ENCODE measurements at regions not wholly inside any gene's neighbourhood (a gene's known extent, or its start where the extent isn't known, plus 50 kb on each side); places are given as distances from the start of the nearest gene placed in this dataset.

GRCh38 chr3:176798680-176799079, 398.6 kb downstream of the TBL1XR1 start:
- in situ Hi-C loops (cut with MboI; ENCODE audit: low sequenced_read_pairs) = no loop called here

GRCh38 chr3:176796371-176796770, 400.9 kb downstream of the TBL1XR1 start:
- in situ Hi-C loops (cut with MboI; ENCODE audit: low sequenced_read_pairs) = no loop called here

- in situ Hi-C loops (cut with MboI; ENCODE audit: low sequenced_read_pairs) = no loop called here
Observed at GRCh38 chr3:176795891-176796290, 401.4 kb downstream of the TBL1XR1 start.

- in situ Hi-C loops (cut with MboI; ENCODE audit: low sequenced_read_pairs) = no loop called here
Observed at GRCh38 chr3:176794406-176794805, 402.9 kb downstream of the TBL1XR1 start.

GRCh38 chr3:176789947-176790346, 407.3 kb downstream of the TBL1XR1 start:
- in situ Hi-C loops (cut with MboI; ENCODE audit: low sequenced_read_pairs) = no loop called here

- in situ Hi-C loops (cut with MboI; ENCODE audit: low sequenced_read_pairs) = no loop called here
Observed at GRCh38 chr3:176789281-176789705, 408.0 kb downstream of the TBL1XR1 start.

GRCh38 chr3:176787506-176787905, 409.8 kb downstream of the TBL1XR1 start:
- in situ Hi-C loops (cut with MboI; ENCODE audit: low sequenced_read_pairs) = no loop called here

GRCh38 chr3:176785171-176785570, 412.1 kb downstream of the TBL1XR1 start:
- in situ Hi-C loops (cut with MboI; ENCODE audit: low sequenced_read_pairs) = no loop called here

GRCh38 chr3:176780766-176781165, 416.5 kb downstream of the TBL1XR1 start:
- in situ Hi-C loops (cut with MboI; ENCODE audit: low sequenced_read_pairs) = no loop called here

- in situ Hi-C loops (cut with MboI; ENCODE audit: low sequenced_read_pairs) = no loop called here
Observed at GRCh38 chr3:176776622-176777175, 420.6 kb downstream of the TBL1XR1 start.

- in situ Hi-C loops (cut with MboI; ENCODE audit: low sequenced_read_pairs) = no loop called here
Observed at GRCh38 chr3:176769547-176770190, 427.6 kb downstream of the TBL1XR1 start.

GRCh38 chr3:176767385-176767784, 429.9 kb downstream of the TBL1XR1 start:
- in situ Hi-C loops (cut with MboI; ENCODE audit: low sequenced_read_pairs) = no loop called here

GRCh38 chr3:176766862-176767261, 430.4 kb downstream of the TBL1XR1 start:
- in situ Hi-C loops (cut with MboI; ENCODE audit: low sequenced_read_pairs) = no loop called here

- in situ Hi-C loops (cut with MboI; ENCODE audit: low sequenced_read_pairs) = no loop called here
Observed at GRCh38 chr3:176765382-176765900, 431.8 kb downstream of the TBL1XR1 start.

GRCh38 chr3:176759815-176760506, 437.3 kb downstream of the TBL1XR1 start:
- in situ Hi-C loops (cut with MboI; ENCODE audit: low sequenced_read_pairs) = no loop called here

- in situ Hi-C loops (cut with MboI; ENCODE audit: low sequenced_read_pairs) = no loop called here
Observed at GRCh38 chr3:176757429-176757828, 439.9 kb downstream of the TBL1XR1 start.

GRCh38 chr3:176755977-176756376, 441.3 kb downstream of the TBL1XR1 start:
- in situ Hi-C loops (cut with MboI; ENCODE audit: low sequenced_read_pairs) = no loop called here

- in situ Hi-C loops (cut with MboI; ENCODE audit: low sequenced_read_pairs) = no loop called here
Observed at GRCh38 chr3:176755552-176755951, 441.7 kb downstream of the TBL1XR1 start.

GRCh38 chr3:176741664-176742047, 455.6 kb downstream of the TBL1XR1 start:
- in situ Hi-C loops (cut with MboI; ENCODE audit: low sequenced_read_pairs) = no loop called here

- in situ Hi-C loops (cut with MboI; ENCODE audit: low sequenced_read_pairs) = no loop called here
Observed at GRCh38 chr3:176740906-176741663, 456.2 kb downstream of the TBL1XR1 start.

- in situ Hi-C loops (cut with MboI; ENCODE audit: low sequenced_read_pairs) = no loop called here
Observed at GRCh38 chr3:176739159-176739558, 458.1 kb downstream of the TBL1XR1 start.

Data from HL-60/S4 treated with phorbol 12-myristate 13-acetate at 8.2 ng/mL for 4 days and 3 days (cell line).